ENCODE measurements at regions not wholly inside any gene's neighbourhood (a gene's known extent, or its start where the extent isn't known, plus 50 kb on each side); places are given as distances from the start of the nearest gene placed in this dataset.

DNA sequence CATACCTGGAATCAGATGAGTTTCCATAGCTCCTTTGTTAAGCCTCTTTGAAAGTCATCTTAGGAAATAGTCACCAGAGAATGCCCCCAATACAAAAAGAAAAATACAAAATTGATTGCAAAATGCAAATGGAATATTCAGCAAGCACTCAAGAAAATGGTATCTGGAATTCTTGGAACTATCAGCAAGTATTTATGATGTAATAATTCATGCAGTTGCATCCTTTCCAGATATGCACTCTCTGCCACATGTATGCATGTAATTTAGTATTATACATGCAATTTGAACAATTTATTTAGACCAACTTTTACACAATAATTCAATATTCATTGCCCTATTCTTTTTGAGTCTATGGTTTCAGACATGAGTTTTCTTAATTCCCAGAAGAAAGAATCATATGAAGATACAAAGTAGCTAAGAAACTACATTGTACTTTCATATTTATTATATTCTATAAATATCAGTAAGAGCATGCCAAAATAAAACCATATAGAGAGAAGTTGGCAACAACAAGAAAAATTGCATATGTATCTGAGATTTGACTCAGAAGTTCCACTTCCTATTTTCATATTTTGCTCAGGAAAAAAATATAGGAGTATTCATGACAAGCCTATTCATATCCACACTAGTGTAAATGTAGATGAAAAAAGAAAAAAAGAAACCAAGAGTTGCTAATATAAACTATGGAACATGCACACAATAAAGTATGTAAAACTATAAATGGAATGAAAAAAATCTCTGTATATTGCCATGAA lies 338.5 kb downstream of the SEMA3D start:
- no peak for TF ChIP-seq GATA1 (IDR thresholded peaks at IDR 0.05; ENCODE audit: low read depth, low read length)
- TF ChIP-seq POLR2A (IDR thresholded peaks at IDR 0.05; ENCODE audit: low read length) = no peak
- DNase-seq = no peak

DNA sequence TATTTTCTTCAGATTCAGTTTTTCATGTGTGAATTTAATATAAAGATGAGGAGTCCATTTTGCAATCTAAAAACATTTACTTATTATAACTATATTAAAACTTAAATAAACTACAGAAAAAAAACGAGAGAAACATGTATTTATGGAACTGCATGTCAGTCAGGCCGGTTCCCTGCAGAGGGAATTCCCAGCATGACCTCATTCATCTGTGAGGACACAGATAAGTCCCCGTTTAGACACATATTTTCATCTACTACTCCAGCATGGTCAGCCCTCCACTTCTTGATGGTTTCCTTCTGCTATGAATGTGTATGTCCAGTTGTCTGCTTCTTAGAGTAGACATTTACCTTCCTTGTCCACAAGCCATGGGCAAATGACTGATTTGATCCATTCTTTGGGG lies 339.1 kb downstream of the SEMA3D start:
- no peak for TF ChIP-seq POLR2A (IDR thresholded peaks at IDR 0.05; ENCODE audit: low read length)
- TF ChIP-seq GATA1 (IDR thresholded peaks at IDR 0.05; ENCODE audit: low read depth, low read length) = no peak
- DNase-seq = no peak

DNA sequence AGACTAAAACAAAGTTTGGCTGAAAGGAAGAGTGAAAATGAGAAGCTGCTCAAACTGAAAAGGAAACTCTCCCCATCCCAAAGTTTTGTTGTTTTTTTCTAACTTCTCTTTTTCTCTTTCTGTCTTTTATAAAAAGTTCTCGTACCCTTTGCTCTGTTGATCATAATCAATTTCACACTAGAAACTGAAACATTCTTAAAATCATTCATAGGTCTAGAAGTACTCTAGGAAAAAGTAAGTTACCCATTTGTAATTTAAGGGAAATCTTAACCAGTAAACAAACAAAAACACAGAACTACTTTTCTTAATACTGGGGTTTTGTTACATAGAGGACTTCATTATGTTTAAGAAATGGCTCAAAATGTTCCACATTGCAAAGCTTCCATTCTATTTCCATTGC lies 339.8 kb downstream of the SEMA3D start:
- TF ChIP-seq GATA1 (IDR thresholded peaks at IDR 0.05; ENCODE audit: low read depth, low read length) = no peak
- no peak for TF ChIP-seq POLR2A (IDR thresholded peaks at IDR 0.05; ENCODE audit: low read length)
- no peak for DNase-seq

DNA sequence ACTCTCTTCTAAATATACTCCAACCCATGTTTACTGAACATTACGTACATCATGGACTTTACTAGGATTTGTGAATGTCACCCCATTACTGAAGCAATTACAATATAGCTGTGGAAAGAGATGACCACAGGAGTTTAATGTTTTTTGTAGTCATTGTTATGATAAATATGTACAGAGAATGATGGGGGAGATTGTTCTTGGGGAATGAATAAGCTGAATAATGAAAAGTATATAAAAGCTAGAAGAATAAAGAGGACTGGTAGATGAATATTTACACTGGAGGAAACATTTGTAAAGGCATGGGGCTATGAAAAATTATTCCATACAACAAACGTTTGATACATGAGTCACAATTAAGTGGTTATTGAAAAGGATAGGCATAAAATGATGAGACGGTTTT lies 340.9 kb downstream of the SEMA3D start:
- TF ChIP-seq POLR2A (IDR thresholded peaks at IDR 0.05; ENCODE audit: low read length) = no peak
- no peak for TF ChIP-seq GATA1 (IDR thresholded peaks at IDR 0.05; ENCODE audit: low read depth, low read length)
- no peak for DNase-seq

DNA sequence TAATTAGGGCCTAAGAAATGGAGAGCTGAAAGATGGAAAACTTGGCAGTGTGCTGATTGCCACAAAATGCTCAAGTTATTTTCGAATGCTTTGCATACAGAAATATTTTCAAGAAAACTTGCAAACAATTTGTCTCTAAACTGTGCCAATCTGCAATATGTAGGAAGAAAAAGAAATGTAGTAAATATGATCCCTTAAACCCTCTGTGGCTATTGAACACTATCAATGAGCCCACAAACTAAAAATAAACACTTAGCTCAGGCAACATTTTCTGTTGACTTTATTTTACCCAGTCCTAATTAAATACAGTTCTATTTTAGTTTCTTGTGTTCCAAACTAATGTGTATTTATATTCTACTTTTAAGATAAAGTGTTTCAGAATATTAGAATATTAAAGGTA lies 342.1 kb downstream of the SEMA3D start:
- DNase-seq = no peak
- TF ChIP-seq POLR2A (IDR thresholded peaks at IDR 0.05; ENCODE audit: low read length) (no peak), GATA1 (IDR thresholded peaks at IDR 0.05; ENCODE audit: low read depth, low read length) (no peak)

DNA sequence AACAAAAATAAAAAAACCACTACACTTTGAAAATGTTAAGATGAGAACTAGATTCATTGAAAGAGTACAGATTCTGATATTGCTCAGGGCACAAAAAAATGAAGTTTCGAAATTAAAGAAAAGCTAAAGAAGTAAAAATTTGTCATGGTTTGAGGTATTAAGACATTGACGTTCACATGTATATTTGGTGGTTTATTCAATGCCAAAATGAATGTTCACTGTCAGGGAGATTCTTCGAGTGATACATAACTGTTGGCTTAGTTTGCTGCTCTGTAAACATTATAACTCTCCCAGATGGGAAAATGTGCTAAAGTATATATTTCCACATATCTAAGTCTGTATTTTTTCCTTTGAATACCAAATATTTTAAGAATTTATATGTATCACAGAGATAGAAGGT lies 345.0 kb downstream of the SEMA3D start:
- no peak for TF ChIP-seq GATA1 (IDR thresholded peaks at IDR 0.05; ENCODE audit: low read depth, low read length)
- no peak for TF ChIP-seq POLR2A (IDR thresholded peaks at IDR 0.05; ENCODE audit: low read length)
- DNase-seq = no peak

DNA sequence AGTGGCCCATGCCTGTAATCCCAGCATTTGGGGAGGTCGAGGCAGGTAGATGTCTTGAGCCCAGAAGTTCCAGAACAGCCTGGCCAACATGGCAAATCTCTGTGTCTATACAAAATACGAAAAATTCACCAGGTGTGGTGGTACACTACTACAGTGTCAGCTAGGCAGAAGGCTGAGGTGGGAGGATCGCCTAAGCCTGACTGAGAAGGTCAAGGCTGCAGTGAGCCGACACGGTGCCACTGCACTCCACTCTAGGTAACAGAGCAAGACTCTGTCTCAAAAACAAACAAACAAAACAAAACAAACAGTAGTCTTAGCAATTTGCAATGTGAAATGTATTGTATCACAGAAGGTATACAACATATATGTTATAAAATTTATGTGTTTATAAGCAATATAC lies 348.0 kb downstream of the SEMA3D start:
- DNase-seq = no peak
- TF ChIP-seq POLR2A (IDR thresholded peaks at IDR 0.05; ENCODE audit: low read length) (no peak), GATA1 (IDR thresholded peaks at IDR 0.05; ENCODE audit: low read depth, low read length) (no peak)

DNA sequence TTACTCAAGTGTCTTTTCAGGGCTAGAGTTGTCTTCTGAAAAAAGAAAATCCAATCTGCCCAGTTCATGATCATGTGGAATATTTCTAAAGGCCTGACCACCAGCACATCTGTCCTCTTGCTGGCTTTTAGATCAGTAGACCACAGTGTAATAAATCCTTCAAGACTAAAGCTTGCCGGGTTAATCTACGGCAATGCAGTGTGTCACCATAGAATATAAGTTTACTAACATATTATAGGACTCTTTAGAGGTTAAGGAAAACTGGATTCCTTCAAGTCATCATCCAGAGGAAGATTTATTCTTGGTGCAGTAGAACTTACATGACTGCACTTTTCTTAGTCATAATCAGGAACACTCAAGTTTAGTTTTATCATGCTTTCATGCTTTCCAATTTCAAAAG lies 349.5 kb downstream of the SEMA3D start:
- TF ChIP-seq POLR2A (IDR thresholded peaks at IDR 0.05; ENCODE audit: low read length) = no peak
- TF ChIP-seq GATA1 (IDR thresholded peaks at IDR 0.05; ENCODE audit: low read depth, low read length) = no peak
- DNase-seq = no peak

DNA sequence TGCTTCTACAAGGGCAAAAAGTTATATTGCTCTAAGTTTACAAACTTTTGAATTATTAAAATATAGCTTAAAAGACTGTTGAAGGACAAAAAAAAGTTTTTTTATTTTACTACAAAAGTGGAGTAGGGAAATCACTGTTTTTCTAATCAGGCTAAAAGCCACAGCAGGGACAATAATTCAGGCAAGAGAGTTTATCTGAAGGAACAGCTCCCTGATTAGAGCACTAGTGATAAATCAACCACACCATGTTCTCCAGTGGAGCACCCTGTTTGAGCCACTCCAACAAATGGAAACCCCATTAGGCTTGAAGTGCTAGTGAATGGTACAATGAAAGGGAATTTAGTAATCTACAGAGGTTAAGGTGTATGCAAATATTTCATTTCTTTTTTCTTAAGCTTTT lies 357.1 kb downstream of the SEMA3D start:
- DNase-seq = no peak
- no peak for TF ChIP-seq GATA1 (IDR thresholded peaks at IDR 0.05; ENCODE audit: low read depth, low read length)
- TF ChIP-seq POLR2A (IDR thresholded peaks at IDR 0.05; ENCODE audit: low read length) = no peak

DNA sequence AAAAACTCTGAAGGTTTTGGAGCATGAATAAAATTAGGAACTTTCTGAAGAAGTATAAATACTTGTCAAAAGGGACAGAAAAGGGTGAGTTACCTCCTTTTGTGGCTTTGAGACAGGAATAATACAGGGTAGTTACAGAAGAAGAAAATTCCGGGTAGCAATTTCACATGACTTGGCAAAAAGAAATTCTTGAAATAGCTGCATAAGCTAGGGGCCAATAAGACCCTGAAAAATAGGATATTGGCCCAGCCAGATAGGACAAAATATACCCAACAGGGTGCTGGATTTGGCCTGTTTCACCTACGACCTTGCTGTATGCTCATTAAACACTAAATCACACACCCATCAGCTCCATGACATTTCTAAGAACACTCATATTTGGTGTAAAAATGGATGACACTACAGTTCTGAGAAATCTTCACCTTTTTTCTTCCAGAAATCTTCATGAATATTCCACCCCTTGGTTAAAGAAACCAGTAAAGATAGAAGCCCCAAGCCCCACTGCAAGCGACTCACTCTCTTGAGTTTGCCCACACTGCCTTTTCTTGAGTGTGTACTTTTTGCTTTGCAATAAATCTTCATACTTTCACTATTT lies 362.7 kb downstream of the SEMA3D start:
- no peak for DNase-seq
- TF ChIP-seq POLR2A (IDR thresholded peaks at IDR 0.05; ENCODE audit: low read length) = no peak
- no peak for TF ChIP-seq GATA1 (IDR thresholded peaks at IDR 0.05; ENCODE audit: low read depth, low read length)

DNA sequence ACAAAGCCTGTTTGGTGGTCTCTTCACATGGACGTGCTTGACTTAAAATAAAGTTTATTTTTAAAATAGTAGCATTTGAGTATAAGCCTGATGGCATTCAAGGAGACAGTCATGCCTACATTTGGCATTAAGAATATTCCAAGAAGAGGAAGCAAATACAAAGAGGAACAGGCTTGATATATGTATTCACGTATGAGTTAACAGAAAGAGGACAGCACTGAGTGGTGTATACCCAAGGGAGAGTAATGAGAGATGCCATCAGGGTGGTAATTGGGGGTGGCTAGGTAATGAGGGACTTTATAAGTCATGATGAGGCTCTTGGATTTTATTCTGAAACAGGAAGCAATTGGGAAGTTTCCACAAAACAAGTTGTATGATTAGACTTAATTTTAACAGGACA lies 363.3 kb downstream of the SEMA3D start:
- TF ChIP-seq POLR2A (IDR thresholded peaks at IDR 0.05; ENCODE audit: low read length) (no peak), GATA1 (IDR thresholded peaks at IDR 0.05; ENCODE audit: low read depth, low read length) (no peak)
- DNase-seq = no peak

DNA sequence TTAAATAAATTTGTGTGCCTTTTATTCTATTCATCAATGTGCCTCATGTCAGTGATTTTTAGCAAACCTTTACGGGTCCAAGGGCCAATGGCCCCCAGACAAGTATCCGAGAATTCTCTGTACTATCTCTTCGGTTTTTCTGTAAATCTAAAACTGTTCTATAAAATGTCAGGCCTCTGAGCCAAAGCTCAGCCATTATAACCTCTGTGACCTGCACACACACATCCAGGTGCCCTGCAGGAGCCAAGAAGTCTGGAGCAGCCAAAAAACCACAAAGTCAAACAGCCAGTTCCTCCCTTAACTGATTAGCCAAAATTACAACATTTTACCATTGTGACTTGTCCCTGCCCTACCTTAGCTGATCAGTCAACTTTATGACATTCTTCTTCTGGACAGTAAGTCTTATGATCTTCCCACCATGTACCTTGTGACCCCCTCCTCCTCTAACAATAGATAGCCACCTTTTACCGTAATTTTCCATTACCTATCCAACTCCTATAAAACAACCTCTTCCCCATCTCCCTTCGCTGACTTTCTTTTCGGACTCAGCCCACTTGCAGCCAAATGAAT lies 363.8 kb downstream of the SEMA3D start:
- no peak for DNase-seq
- TF ChIP-seq POLR2A (IDR thresholded peaks at IDR 0.05; ENCODE audit: low read length) = no peak
- TF ChIP-seq GATA1 (IDR thresholded peaks at IDR 0.05; ENCODE audit: low read depth, low read length) = no peak

DNA sequence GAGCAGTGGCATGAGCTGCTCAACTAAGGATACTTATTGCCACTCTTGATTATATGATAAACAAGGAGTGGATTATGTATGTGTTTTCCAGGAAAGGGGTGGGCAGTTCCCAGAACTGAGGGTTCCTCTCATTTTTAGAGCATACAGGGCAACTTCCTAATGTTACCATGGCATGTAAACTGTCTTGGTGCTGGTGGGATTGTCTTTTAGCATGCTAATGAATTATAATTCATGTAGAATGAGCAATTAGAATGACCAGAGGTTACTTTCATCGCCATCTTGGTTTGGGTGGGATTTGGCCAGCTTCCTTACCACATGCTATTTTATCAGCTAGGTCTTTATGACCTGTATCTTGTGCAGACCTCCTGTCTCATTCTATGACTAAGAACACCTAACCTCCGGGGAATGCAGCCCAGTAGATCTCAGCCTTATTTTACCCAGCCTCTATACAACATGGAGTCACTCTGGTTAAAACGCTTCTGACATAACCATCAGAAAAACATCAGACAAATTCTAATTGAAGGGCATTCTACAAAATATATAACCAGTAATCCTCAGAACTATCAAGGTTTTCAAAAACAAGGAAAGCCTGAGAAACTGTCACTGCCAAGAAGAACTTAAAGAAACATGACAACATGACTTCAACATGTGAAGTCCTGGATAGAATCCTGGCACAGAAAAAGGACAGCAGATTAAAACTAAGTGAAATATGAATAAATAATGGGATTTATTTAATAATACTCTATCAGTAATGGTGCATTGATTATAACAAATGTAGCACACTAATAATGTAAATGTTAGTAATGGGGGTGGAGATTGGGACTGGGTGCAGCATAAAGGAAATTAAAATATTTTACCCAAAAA lies 365.0 kb downstream of the SEMA3D start:
- TF ChIP-seq POLR2A (IDR thresholded peaks at IDR 0.05; ENCODE audit: low read length) = no peak
- no peak for TF ChIP-seq GATA1 (IDR thresholded peaks at IDR 0.05; ENCODE audit: low read depth, low read length)
- no peak for DNase-seq

DNA sequence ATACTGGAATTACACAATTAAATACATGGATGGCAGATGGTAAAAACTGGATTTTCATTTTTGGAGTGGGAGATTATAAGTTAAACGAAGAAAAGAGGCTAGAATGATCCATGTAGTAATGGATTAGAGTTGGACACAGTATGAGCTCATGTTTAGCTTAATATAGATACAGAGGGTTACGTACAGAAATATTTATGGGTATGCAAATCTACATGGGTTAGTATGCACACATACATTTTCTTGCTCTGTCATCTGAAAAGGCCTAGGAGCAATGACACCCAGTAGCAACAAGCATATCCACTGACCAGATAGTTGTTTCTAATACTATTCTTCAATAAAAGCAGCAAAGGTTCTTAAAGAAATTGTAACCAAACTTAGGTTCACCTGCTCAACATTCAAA lies 366.4 kb downstream of the SEMA3D start:
- no peak for DNase-seq
- TF ChIP-seq GATA1 (IDR thresholded peaks at IDR 0.05; ENCODE audit: low read depth, low read length) (no peak), POLR2A (IDR thresholded peaks at IDR 0.05; ENCODE audit: low read length) (no peak)
